ENCODE measurements at regions not wholly inside any gene's neighbourhood (a gene's known extent, or its start where the extent isn't known, plus 50 kb on each side); places are given as distances from the start of the nearest gene placed in this dataset.

DNA sequence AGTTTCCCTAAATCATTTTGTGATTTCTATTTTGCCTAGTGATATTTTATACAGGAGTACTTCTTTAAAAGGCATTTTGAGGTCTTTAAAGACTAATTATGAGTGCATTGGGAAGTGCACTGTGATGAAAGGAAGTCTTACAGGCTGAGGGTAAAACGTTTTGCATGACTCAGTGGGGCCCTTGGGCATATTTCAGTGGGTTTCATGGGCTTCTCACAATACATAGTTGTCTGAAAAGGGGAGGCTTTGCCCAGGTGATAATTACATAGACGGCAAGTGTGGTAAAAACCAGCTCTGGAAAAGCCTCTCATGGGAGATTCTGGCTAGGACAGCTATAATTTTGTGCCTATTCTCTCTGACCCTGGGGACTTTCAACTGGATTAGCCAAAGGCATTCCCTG, 387.2 kb downstream of the ARHGEF28 start:
- no peaks in the 10 kb centered on the region for H3K4me1 ChIP-seq (ENCODE audit: control insufficient read depth in 2 of 2, insufficient read depth in 2 of 2, low read length in 2 of 2)
- no peaks in the 10 kb centered on the region for H3K9me3 ChIP-seq (ENCODE audit: control insufficient read depth in 2 of 3, low read length in 3 of 3)
- Mint-ChIP-seq H3K27ac (no peak overlapping the region), H3K4me1 (no peaks in the 10 kb centered on the region), H3K9me3 (no peaks in the 10 kb centered on the region), H3K4me3 (no peak overlapping the region), H3K36me3 (no peaks in the 10 kb centered on the region), H3K27me3 (peaks cover 9 to 43% (median 31%) of the 10 kb centered on the region in 5 donors)
- H3K27me3 ChIP-seq (ENCODE audit: control insufficient read depth in 2 of 2, insufficient read depth in 2 of 2, low read length in 2 of 2): no peaks in the 10 kb centered on the region
- no peak overlapping the region for H3K27ac ChIP-seq (ENCODE audit: low read depth, low read length)
- ChIA-PET POLR2A (no interaction called here), CTCF (no interaction called here)
- H3K4me3 ChIP-seq (ENCODE audit: low read length): no peak overlapping the region
- intact Hi-C loops (cut with micrococcal nuclease): no loop called here
- no peaks in the 10 kb centered on the region for H3K36me3 ChIP-seq (ENCODE audit: control insufficient read depth in 2 of 3, insufficient read depth in 3 of 3, low read length in 3 of 3)
- ATAC-seq (no peak), DNase-seq (no peak)

DNA sequence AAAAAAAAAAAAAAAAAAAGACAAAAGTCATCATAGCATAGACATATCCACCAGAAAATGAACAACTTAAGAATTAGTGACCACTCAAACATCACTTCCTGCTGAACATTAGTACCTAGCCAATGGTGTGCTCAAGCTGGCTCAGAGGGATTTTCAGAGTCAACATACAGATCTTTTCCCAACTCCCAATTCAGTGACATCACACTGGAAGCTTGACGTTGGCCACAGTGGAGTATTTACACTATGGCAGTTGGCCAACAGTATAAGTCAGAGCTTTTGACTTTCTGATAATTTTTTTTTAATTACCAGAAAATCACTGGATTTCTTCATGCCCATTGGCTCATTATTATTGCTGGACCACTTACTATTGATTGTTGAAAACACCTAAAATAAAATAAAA, 383.5 kb downstream of the ARHGEF28 start:
- no peak overlapping the region for H3K27ac ChIP-seq (ENCODE audit: low read depth, low read length)
- H3K36me3 ChIP-seq (ENCODE audit: control insufficient read depth in 2 of 3, insufficient read depth in 3 of 3, low read length in 3 of 3): no peaks in the 10 kb centered on the region
- no peaks in the 10 kb centered on the region for H3K9me3 Mint-ChIP-seq
- H3K4me1 Mint-ChIP-seq: no peaks in the 10 kb centered on the region
- no peaks in the 10 kb centered on the region for H3K4me1 ChIP-seq (ENCODE audit: control insufficient read depth in 2 of 2, insufficient read depth in 2 of 2, low read length in 2 of 2)
- intact Hi-C loops (cut with micrococcal nuclease): no loop called here
- no peak overlapping the region for H3K4me3 ChIP-seq (ENCODE audit: low read length)
- CTCF ChIA-PET: no interaction called here
- no peaks in the 10 kb centered on the region for H3K9me3 ChIP-seq (ENCODE audit: control insufficient read depth in 2 of 3, low read length in 3 of 3)
- H3K27ac Mint-ChIP-seq: no peak overlapping the region
- no peaks in the 10 kb centered on the region for H3K27me3 ChIP-seq (ENCODE audit: control insufficient read depth in 2 of 2, insufficient read depth in 2 of 2, low read length in 2 of 2)
- H3K4me3 Mint-ChIP-seq: no peak overlapping the region
- peaks cover 12 to 50% (median 29%) of the 10 kb centered on the region in 5 donors for H3K27me3 Mint-ChIP-seq
- DNase-seq: no peak
- POLR2A ChIA-PET: no interaction called here
- H3K36me3 Mint-ChIP-seq: no peaks in the 10 kb centered on the region
- ATAC-seq: no peak

DNA sequence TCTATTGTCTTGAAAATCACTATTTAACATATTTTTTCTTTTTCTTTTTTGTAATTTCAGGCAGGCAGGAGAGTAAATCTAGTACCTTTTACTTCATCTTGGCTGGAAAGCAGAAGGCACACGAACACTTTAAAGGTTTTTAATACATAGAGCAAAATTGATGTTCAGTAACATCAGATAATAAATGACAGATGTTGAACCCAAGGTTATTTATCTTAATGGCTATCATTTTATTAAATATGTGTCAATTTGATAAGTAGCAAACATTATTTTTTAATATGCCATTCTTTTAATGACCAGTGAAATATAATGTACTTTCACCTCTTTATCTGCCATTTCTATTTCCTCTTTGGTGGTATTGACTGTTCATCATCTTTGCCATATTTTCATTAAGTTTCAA, 381.2 kb downstream of the ARHGEF28 start:
- Mint-ChIP-seq H3K4me3 (no peak overlapping the region), H3K9me3 (peaks cover 0 to 5% (median 0%) of the 10 kb centered on the region in 11 donors), H3K27me3 (peaks cover 16 to 54% (median 35%) of the 10 kb centered on the region in 5 donors), H3K36me3 (no peaks in the 10 kb centered on the region), H3K27ac (no peak overlapping the region), H3K4me1 (no peaks in the 10 kb centered on the region)
- Histone ChIP-seq H3K27ac (ENCODE audit: low read depth, low read length) (no peak overlapping the region), H3K4me3 (ENCODE audit: low read length) (no peak overlapping the region), H3K9me3 (ENCODE audit: control insufficient read depth in 2 of 3, low read length in 3 of 3) (no peaks in the 10 kb centered on the region), H3K4me1 (ENCODE audit: control insufficient read depth in 2 of 2, insufficient read depth in 2 of 2, low read length in 2 of 2) (no peaks in the 10 kb centered on the region), H3K27me3 (ENCODE audit: control insufficient read depth in 2 of 2, insufficient read depth in 2 of 2, low read length in 2 of 2) (no peaks in the 10 kb centered on the region), H3K36me3 (ENCODE audit: control insufficient read depth in 2 of 3, insufficient read depth in 3 of 3, low read length in 3 of 3) (no peaks in the 10 kb centered on the region)
- DNase-seq: no peak
- ChIA-PET CTCF (no interaction called here), POLR2A (no interaction called here)
- ATAC-seq: no peak
- intact Hi-C loops (cut with micrococcal nuclease): no loop called here

- DNase-seq (no peak), ATAC-seq (no peak)
- H3K27me3 Mint-ChIP-seq: peaks cover 15 to 30% (median 17%) of the 10 kb centered on the region in 5 donors
- ChIA-PET POLR2A (no interaction called here), CTCF (no interaction called here)
- Histone ChIP-seq H3K27ac (ENCODE audit: low read depth, low read length) (no peak overlapping the region), H3K9me3 (ENCODE audit: control insufficient read depth in 2 of 3, low read length in 3 of 3) (no peaks in the 10 kb centered on the region), H3K27me3 (ENCODE audit: control insufficient read depth in 2 of 2, insufficient read depth in 2 of 2, low read length in 2 of 2) (no peaks in the 10 kb centered on the region), H3K4me3 (ENCODE audit: low read length) (no peak overlapping the region), H3K4me1 (ENCODE audit: control insufficient read depth in 2 of 2, insufficient read depth in 2 of 2, low read length in 2 of 2) (no peaks in the 10 kb centered on the region), H3K36me3 (ENCODE audit: control insufficient read depth in 2 of 3, insufficient read depth in 3 of 3, low read length in 3 of 3) (no peaks in the 10 kb centered on the region)
- no peak overlapping the region for H3K4me3 Mint-ChIP-seq
- H3K9me3 Mint-ChIP-seq: peaks cover 0 to 7% (median 3%) of the 10 kb centered on the region in 11 donors
- intact Hi-C loops (cut with micrococcal nuclease): no loop called here
- no peaks in the 10 kb centered on the region for H3K4me1 Mint-ChIP-seq
- no peaks in the 10 kb centered on the region for H3K36me3 Mint-ChIP-seq
- H3K27ac Mint-ChIP-seq: no peak overlapping the region
These were observed 373.3 kb downstream of the ARHGEF28 start for GRCh38 chr5:73999297-73999696.

DNA sequence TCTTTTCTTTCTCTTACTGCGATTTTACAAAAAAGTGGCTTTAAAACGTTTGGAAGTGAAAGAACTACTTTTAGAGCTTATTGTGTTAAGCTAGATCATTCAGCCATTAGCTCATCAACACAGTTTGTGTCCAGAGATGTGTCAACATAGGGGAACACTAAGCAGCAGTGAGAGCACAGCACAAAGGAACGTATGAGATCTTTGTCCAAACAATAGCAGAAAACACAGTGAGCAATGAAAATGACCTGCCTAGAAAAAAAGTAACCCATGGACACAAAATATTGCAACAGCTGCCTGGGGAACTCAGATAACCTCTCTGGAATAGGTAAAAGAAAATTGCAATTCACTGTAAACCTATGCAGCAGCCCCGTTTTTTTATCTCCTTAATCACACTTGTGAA, 372.5 kb downstream of the ARHGEF28 start:
- no peaks in the 10 kb centered on the region for H3K4me1 Mint-ChIP-seq
- H3K9me3 ChIP-seq (ENCODE audit: control insufficient read depth in 2 of 3, low read length in 3 of 3): no peaks in the 10 kb centered on the region
- intact Hi-C loops (cut with micrococcal nuclease): no loop called here
- H3K27ac Mint-ChIP-seq: no peak overlapping the region
- H3K27ac ChIP-seq (ENCODE audit: low read depth, low read length): no peak overlapping the region
- ChIA-PET CTCF (no interaction called here), POLR2A (no interaction called here)
- peaks cover 0 to 15% (median 6%) of the 10 kb centered on the region in 11 donors for H3K9me3 Mint-ChIP-seq
- no peaks in the 10 kb centered on the region for H3K4me1 ChIP-seq (ENCODE audit: control insufficient read depth in 2 of 2, insufficient read depth in 2 of 2, low read length in 2 of 2)
- H3K27me3 Mint-ChIP-seq: peaks cover 14 to 31% (median 19%) of the 10 kb centered on the region in 5 donors
- H3K36me3 Mint-ChIP-seq: no peaks in the 10 kb centered on the region
- H3K4me3 Mint-ChIP-seq: no peak overlapping the region
- ATAC-seq (no peak), DNase-seq (no peak)
- H3K4me3 ChIP-seq (ENCODE audit: low read length): no peak overlapping the region
- no peaks in the 10 kb centered on the region for H3K36me3 ChIP-seq (ENCODE audit: control insufficient read depth in 2 of 3, insufficient read depth in 3 of 3, low read length in 3 of 3)
- H3K27me3 ChIP-seq (ENCODE audit: control insufficient read depth in 2 of 2, insufficient read depth in 2 of 2, low read length in 2 of 2): no peaks in the 10 kb centered on the region

GRCh38 chr5:73997960-73998359, 372.0 kb downstream of the ARHGEF28 start:
- H3K27me3 Mint-ChIP-seq: peaks cover 12 to 30% (median 16%) of the 10 kb centered on the region in 5 donors
- ChIA-PET CTCF (no interaction called here), POLR2A (no interaction called here)
- intact Hi-C loops (cut with micrococcal nuclease): no loop called here
- DNase-seq: no peak
- ATAC-seq: no peak
- no peaks in the 10 kb centered on the region for H3K4me1 Mint-ChIP-seq
- H3K9me3 ChIP-seq (ENCODE audit: control insufficient read depth in 2 of 3, low read length in 3 of 3): no peaks in the 10 kb centered on the region
- H3K27me3 ChIP-seq (ENCODE audit: control insufficient read depth in 2 of 2, insufficient read depth in 2 of 2, low read length in 2 of 2): no peaks in the 10 kb centered on the region
- no peak overlapping the region for H3K4me3 Mint-ChIP-seq
- H3K27ac ChIP-seq (ENCODE audit: low read depth, low read length): no peak overlapping the region
- H3K4me3 ChIP-seq (ENCODE audit: low read length): no peak overlapping the region
- peaks cover 0 to 18% (median 6%) of the 10 kb centered on the region in 11 donors for H3K9me3 Mint-ChIP-seq
- no peaks in the 10 kb centered on the region for H3K36me3 ChIP-seq (ENCODE audit: control insufficient read depth in 2 of 3, insufficient read depth in 3 of 3, low read length in 3 of 3)
- H3K36me3 Mint-ChIP-seq: no peaks in the 10 kb centered on the region
- H3K27ac Mint-ChIP-seq: no peak overlapping the region
- no peaks in the 10 kb centered on the region for H3K4me1 ChIP-seq (ENCODE audit: control insufficient read depth in 2 of 2, insufficient read depth in 2 of 2, low read length in 2 of 2)

DNA sequence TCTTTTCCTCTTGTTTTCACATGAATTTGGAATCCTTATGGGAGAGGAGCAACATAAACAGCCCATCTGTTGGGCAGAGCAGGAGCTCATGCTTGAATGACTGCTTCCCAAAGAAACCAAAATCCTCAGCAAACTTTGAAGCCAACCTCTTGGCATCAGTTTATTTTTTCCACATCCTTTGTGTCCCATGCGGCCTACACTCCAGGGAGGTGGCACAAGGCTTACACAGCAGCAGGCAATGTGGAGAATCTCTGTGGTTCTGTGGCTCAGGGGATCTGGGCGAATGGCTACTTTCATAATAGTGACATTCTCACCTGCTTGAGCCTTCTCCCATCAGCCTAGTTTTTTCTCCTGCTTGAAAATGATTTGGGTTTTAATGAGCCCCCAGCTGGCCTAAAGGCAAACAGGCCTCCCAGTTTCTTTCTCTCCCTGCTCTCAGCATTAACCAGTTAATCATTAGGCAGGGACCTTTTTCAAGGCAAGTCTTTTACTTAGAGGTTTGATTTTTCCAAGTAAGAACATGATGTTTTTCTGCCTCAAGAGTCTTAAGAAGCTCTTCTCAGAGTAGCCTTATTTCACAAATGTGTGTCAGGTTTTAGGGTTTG, 370.3 kb downstream of the ARHGEF28 start:
- H3K4me3 Mint-ChIP-seq: no peak overlapping the region
- peaks cover 5 to 39% (median 24%) of the 10 kb centered on the region in 5 donors for H3K27me3 Mint-ChIP-seq
- ChIA-PET POLR2A (no interaction called here), CTCF (no interaction called here)
- no peaks in the 10 kb centered on the region for H3K9me3 ChIP-seq (ENCODE audit: control insufficient read depth in 2 of 3, low read length in 3 of 3)
- H3K9me3 Mint-ChIP-seq: peaks cover 0 to 18% (median 6%) of the 10 kb centered on the region in 11 donors
- H3K27ac Mint-ChIP-seq: no peak overlapping the region
- no peaks in the 10 kb centered on the region for H3K36me3 ChIP-seq (ENCODE audit: control insufficient read depth in 2 of 3, insufficient read depth in 3 of 3, low read length in 3 of 3)
- H3K4me3 ChIP-seq (ENCODE audit: low read length): no peak overlapping the region
- no peaks in the 10 kb centered on the region for H3K36me3 Mint-ChIP-seq
- H3K4me1 Mint-ChIP-seq: no peaks in the 10 kb centered on the region
- H3K4me1 ChIP-seq (ENCODE audit: control insufficient read depth in 2 of 2, insufficient read depth in 2 of 2, low read length in 2 of 2): no peaks in the 10 kb centered on the region
- H3K27ac ChIP-seq (ENCODE audit: low read depth, low read length): no peak overlapping the region
- no peak for DNase-seq
- ATAC-seq: no peak
- no peaks in the 10 kb centered on the region for H3K27me3 ChIP-seq (ENCODE audit: control insufficient read depth in 2 of 2, insufficient read depth in 2 of 2, low read length in 2 of 2)
- intact Hi-C loops (cut with micrococcal nuclease): no loop called here
